Activated T-helper 1 cell treated with anti-CD3 and anti-CD28 coated beads, Interleukin-12 subunit alpha, Interleukin-12 subunit beta, Interleukin-2, Interleukin-4 antibody, amounts not matched to agents 30 ng/mL and 10 ng/mL and 1 ng/mL, durations not matched to agents 14 hours and 24 hours and 36 hours (primary cell): ENCODE measurements at regions not wholly inside any gene's neighbourhood (a gene's known extent, or its start where the extent isn't known, plus 50 kb on each side); places are given as distances from the start of the nearest gene placed in this dataset.

ENCODE experiments used
- DNase-seq: peaks from one replicate; pipeline ENCODE4 v3.0.0; 2021; ENCODE audit warnings: low spot score
- H3K27ac Mint-ChIP-seq: one replicate; pipeline ENCODE4 v1.8.0; 2021; ENCODE audit warnings: mild to moderate bottlenecking, mixed read lengths
- H3K27me3 Mint-ChIP-seq: one replicate; pipeline ENCODE4 v1.8.0; 2022; ENCODE audit warnings: mild to moderate bottlenecking, moderate library complexity, mixed read lengths; ENCODE audit not compliant: insufficient read depth
- H3K36me3 Mint-ChIP-seq: one replicate; pipeline ENCODE4 v1.8.0; 2021; ENCODE audit warnings: low read depth, mixed read lengths
- H3K4me1 Mint-ChIP-seq: one replicate; pipeline ENCODE4 v1.8.0; 2021; ENCODE audit warnings: low read depth, mixed read lengths
- H3K4me3 Mint-ChIP-seq: one replicate; pipeline ENCODE4 v1.8.0; 2021; ENCODE audit warnings: mild to moderate bottlenecking, moderate library complexity, mixed read lengths
- H3K9me3 Mint-ChIP-seq: one replicate; pipeline ENCODE4 v1.8.0; 2021; ENCODE audit warnings: mixed read lengths
- intact Hi-C: fragments of 100-400 bp; cut with micrococcal nuclease; formaldehyde crosslinking; loops from one replicate; pipeline ENCODE4 v1.15.1; 2024

DNA sequence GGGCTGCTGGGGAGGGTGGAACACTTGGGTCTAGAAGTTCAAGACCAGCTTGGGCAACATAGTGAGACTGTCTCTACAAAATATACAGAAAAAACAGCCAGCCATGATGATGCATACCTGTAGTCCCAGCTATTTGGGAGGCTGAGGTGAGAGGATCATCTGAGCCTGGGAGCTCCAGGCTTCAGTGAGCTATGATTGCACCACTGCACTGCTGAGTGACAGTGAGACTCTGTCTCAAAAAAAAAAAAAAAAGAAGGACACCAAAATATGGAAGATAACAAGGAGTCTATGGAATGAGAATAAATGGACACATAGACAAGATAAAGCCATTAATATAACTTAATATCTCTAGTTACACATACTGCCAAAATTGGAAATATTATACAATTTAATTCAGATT, 62.7 kb upstream of the IL15 start:
- Mint-ChIP-seq H3K36me3 (no peaks in the 10 kb centered on the region), H3K4me3 (no peak overlapping the region), H3K4me1 (no peaks in the 10 kb centered on the region), H3K9me3 (no peaks in the 10 kb centered on the region), H3K27ac (no peak overlapping the region), H3K27me3 (peaks cover 1% of the 10 kb centered on the region)
- no peak for DNase-seq
- intact Hi-C loops, result no loop called here

DNA sequence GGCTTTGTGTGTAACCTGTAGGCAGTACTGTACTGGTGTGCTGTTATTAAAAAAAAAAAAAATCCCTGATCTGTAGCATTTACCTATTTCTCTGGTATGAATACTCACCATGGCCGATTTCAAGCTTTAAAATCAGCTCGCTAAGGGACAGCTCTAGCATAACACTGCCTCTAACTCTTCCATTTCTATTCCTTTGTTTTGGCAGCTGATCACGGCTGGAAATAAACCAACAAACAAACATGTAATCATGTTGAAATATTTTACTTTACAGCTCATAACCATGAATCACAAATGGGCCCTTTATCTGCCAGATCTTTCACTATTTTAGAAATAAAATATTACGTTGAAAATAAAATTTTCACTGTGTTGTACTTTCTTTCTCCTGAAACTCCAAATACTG, 60.5 kb upstream of the IL15 start:
- Mint-ChIP-seq H3K27me3 (peaks cover 1% of the 10 kb centered on the region), H3K36me3 (no peaks in the 10 kb centered on the region), H3K27ac (no peak overlapping the region), H3K4me1 (no peaks in the 10 kb centered on the region), H3K9me3 (no peaks in the 10 kb centered on the region), H3K4me3 (no peak overlapping the region)
- intact Hi-C loops, result no loop called here
- DNase-seq, result no peak

- Mint-ChIP-seq H3K4me1 (no peaks in the 10 kb centered on the region), H3K9me3 (no peaks in the 10 kb centered on the region), H3K27ac (no peak overlapping the region), H3K4me3 (no peak overlapping the region), H3K36me3 (no peaks in the 10 kb centered on the region), H3K27me3 (peaks cover 3% of the 10 kb centered on the region)
- intact Hi-C loops, result no loop called here
- DNase-seq, result no peak
These were observed 59.7 kb upstream of the IL15 start for GRCh38 chr4:141576585-141577110.

DNA sequence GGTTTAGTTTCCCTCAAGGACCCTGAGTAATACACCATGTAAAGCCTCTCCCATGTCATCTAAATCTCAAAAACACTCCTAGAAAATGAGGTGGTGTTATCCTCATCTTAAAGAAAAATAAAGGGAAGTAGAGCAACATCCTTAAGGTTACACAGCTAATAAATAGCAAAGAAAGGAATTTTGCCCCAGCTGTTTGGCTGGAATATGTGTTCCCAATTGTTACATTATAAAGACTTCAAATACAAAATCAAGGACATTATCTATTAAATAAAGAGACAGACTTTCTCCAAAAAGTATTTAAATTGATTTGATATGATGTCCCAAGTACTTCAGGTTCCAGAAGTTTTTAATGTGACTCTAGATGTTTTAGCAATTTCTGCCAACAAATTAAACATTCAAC, 57.9 kb upstream of the IL15 start:
- DNase-seq, result no peak
- H3K9me3 Mint-ChIP-seq, result no peaks in the 10 kb centered on the region
- no peaks in the 10 kb centered on the region for H3K4me1 Mint-ChIP-seq
- H3K4me3 Mint-ChIP-seq, result no peak overlapping the region
- H3K27ac Mint-ChIP-seq, result no peak overlapping the region
- intact Hi-C loops, result no loop called here
- H3K36me3 Mint-ChIP-seq, result no peaks in the 10 kb centered on the region
- peaks cover 1% of the 10 kb centered on the region for H3K27me3 Mint-ChIP-seq

DNA sequence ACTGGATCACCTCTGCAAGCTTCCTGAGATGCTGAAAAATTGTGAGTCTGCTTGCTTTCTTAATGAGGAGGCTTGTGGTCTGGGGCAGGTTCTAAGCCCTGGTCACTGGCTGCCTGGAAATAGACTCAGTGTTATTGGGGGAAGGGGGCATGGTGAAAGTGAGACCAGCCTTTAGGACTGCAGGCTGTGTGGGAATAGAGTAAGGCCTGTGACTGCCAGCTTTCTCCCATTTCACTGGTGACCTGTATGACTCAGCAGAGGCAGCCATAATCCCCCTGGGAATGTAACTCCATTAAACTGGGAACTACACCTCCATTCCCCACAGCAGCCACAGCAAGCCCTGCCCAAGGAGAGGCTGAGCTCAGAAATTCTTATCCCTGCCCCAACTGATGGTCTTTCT, 55.9 kb upstream of the IL15 start:
- H3K27ac Mint-ChIP-seq, result no peak overlapping the region
- H3K27me3 Mint-ChIP-seq, result peaks cover 1% of the 10 kb centered on the region
- H3K36me3 Mint-ChIP-seq, result no peaks in the 10 kb centered on the region
- no peak for DNase-seq
- no peaks in the 10 kb centered on the region for H3K4me1 Mint-ChIP-seq
- no peaks in the 10 kb centered on the region for H3K9me3 Mint-ChIP-seq
- no peak overlapping the region for H3K4me3 Mint-ChIP-seq
- intact Hi-C loops, result no loop called here
